ENCODE measurements at regions not wholly inside any gene's neighbourhood (a gene's known extent, or its start where the extent isn't known, plus 50 kb on each side); places are given as distances from the start of the nearest gene placed in this dataset.

- no peak for TF ChIP-seq CTCF (conservative IDR thresholded peaks at IDR 0.05)
- no peak for TF ChIP-seq EZH2 (IDR thresholded peaks at IDR 0.05; ENCODE audit: low read depth)
These were observed 79.2 kb downstream of the NIBAN1 start for GRCh38 chr1:184895086-184895485.

Data from PC-9 (cell line).